Neural cell (in vitro differentiated cells): ENCODE measurements at regions not wholly inside any gene's neighbourhood (a gene's known extent, or its start where the extent isn't known, plus 50 kb on each side); places are given as distances from the start of the nearest gene placed in this dataset.

Experiments
- H2AFZ ChIP-seq: fragments of 200-600, 300-800 bp; sonication (generic), shearing (Covaris generic); 2 replicates; pipeline ENCODE4 v1.6.0; 2014; ENCODE audit warnings: low read depth, mild to moderate bottlenecking, antibody characterized with exemption, low read length, moderate library complexity
- H3F3A ChIP-seq: fragments of 200-600 bp; shearing (Covaris generic); 2 replicates; pipeline ENCODE4 v1.6.1; 2016; ENCODE audit warnings: mild to moderate bottlenecking, moderate library complexity, mixed read lengths, antibody characterized with exemption, low read length; ENCODE audit not compliant: insufficient read depth, poor library complexity, severe bottlenecking
- H3K27ac ChIP-seq: fragments of 200-600, 300-800 bp; sonication (generic), shearing (Covaris generic); 2 replicates; pipeline ENCODE4 v1.5.1; 2014; ENCODE audit warnings: mild to moderate bottlenecking, low read length, moderate library complexity
- H3K27me3 ChIP-seq: fragments of 300-800, 200-600 bp; sonication (generic), shearing (Covaris generic); 2 replicates; pipeline ENCODE4 v1.6.0; 2014; ENCODE audit warnings: mild to moderate bottlenecking, low read depth, low read length, moderate library complexity; ENCODE audit not compliant: insufficient read depth
- H3K36me3 ChIP-seq: fragments of 300-800, 200-600 bp; sonication (generic), shearing (Covaris generic); 2 replicates; pipeline ENCODE4 v1.5.1; 2014; ENCODE audit warnings: mild to moderate bottlenecking, antibody characterized with exemption, low read length, moderate library complexity; ENCODE audit not compliant: insufficient read depth
- H3K4me2 ChIP-seq: fragments of 300-800, 200-600 bp; sonication (generic), shearing (Covaris generic); 2 replicates; pipeline ENCODE4 v1.6.0; 2014; ENCODE audit warnings: mild to moderate bottlenecking, low read length
- H3K4me3 ChIP-seq: fragments of 300-800, 200-600 bp; sonication (generic), shearing (Covaris generic); 2 replicates; pipeline ENCODE4 v1.5.1; 2014; ENCODE audit warnings: mild to moderate bottlenecking, low read length, moderate library complexity
- H3K79me2 ChIP-seq: fragments of 200-600 bp; shearing (Covaris generic); replicated peaks from 2 replicates; pipeline ENCODE4 v1.6.0; 2014; ENCODE audit warnings: mild to moderate bottlenecking, low read length, moderate library complexity; ENCODE audit not compliant: insufficient read depth
- H3K9ac ChIP-seq: fragments of 300-800, 200-600 bp; sonication (generic), shearing (Covaris generic); 2 replicates; pipeline ENCODE4 v1.6.1; 2016; ENCODE audit warnings: mild to moderate bottlenecking, low read length, mixed read lengths
- H3K9me2 ChIP-seq: fragments of 200-600 bp; shearing (Covaris generic); 2 replicates; pipeline ENCODE4 v1.6.1; 2016; ENCODE audit warnings: mild to moderate bottlenecking, low read length, mixed read lengths; ENCODE audit not compliant: insufficient read depth
- H3K9me3 ChIP-seq: fragments of 200-600, 300-800 bp; sonication (generic), shearing (Covaris generic); 2 replicates; pipeline ENCODE4 v1.6.1; 2016; ENCODE audit warnings: mild to moderate bottlenecking, mixed run types, low read length, moderate library complexity, mixed read lengths
- H4K20me1 ChIP-seq: fragments of 200-600 bp; shearing (Covaris generic); 2 replicates; pipeline ENCODE4 v1.6.1; 2016; ENCODE audit warnings: mild to moderate bottlenecking, mixed run types; ENCODE audit not compliant: insufficient read depth
- CTCF ChIP-seq: fragments of 450-650 bp; IDR thresholded peaks from 2 replicates; pipeline ENCODE4 v1.5.1; 2014; ENCODE audit warnings: antibody characterized with exemption, mild to moderate bottlenecking, moderate library complexity; ENCODE audit not compliant: poor library complexity, severe bottlenecking
- EP300 ChIP-seq: fragments of 450-650 bp; conservative IDR thresholded peaks from 2 replicates; pipeline ENCODE4 v1.6.1; 2014; ENCODE audit warnings: antibody characterized with exemption, mild to moderate bottlenecking, moderate library complexity; ENCODE audit not compliant: poor library complexity, severe bottlenecking
- EZH2 ChIP-seq: fragments of 200-600, 300-800 bp; shearing (Covaris generic), sonication (generic); IDR thresholded peaks from 2 replicates; pipeline ENCODE4 v1.6.1; 2014; ENCODE audit warnings: antibody characterized with exemption, low read length, borderline replicate concordance, mild to moderate bottlenecking; ENCODE audit not compliant: insufficient read depth, poor library complexity, severe bottlenecking
- MXI1 ChIP-seq: fragments of 450-650 bp; conservative IDR thresholded peaks from 2 replicates; pipeline ENCODE4 v1.6.1; 2014; ENCODE audit warnings: antibody characterized with exemption, mild to moderate bottlenecking; ENCODE audit not compliant: poor library complexity, severe bottlenecking
- POLR2AphosphoS5 ChIP-seq: IDR thresholded peaks from 2 replicates; pipeline ENCODE4 v1.6.1; 2012
- RAD21 ChIP-seq: fragments of 450-650 bp; conservative IDR thresholded peaks from 2 replicates; pipeline ENCODE4 v1.6.1; 2014; ENCODE audit warnings: antibody characterized with exemption, mild to moderate bottlenecking, moderate library complexity
- REST ChIP-seq: IDR thresholded peaks from 2 replicates; pipeline ENCODE4 v1.6.1; 2012; ENCODE audit warnings: borderline replicate concordance
- SMC3 ChIP-seq: fragments of 450-650 bp; conservative IDR thresholded peaks from 2 replicates; pipeline ENCODE4 v1.6.1; 2014; ENCODE audit warnings: antibody characterized with exemption, mild to moderate bottlenecking, moderate library complexity; ENCODE audit not compliant: poor library complexity
- TAF1 ChIP-seq: IDR thresholded peaks from 2 replicates; pipeline ENCODE4 v1.6.1; 2012; ENCODE audit warnings: low read depth

- H3K4me2 ChIP-seq = no peak overlapping the region
- TF ChIP-seq TAF1 (no peak), RAD21 (no peak), EZH2 (no peak), EP300 (no peak), MXI1 (no peak), REST (no peak), POLR2AphosphoS5 (no peak), SMC3 (no peak), CTCF (no peak)
Observed at GRCh38 chr1:194535369-194535768, 1349.0 kb upstream of the B3GALT2 start.

GRCh38 chr1:194534784-194535183 is 1348.4 kb upstream of the B3GALT2 start:
- H3K27me3 ChIP-seq = no peaks in the 10 kb centered on the region
- no peaks in the 10 kb centered on the region for H3K79me2 ChIP-seq
- no peaks in the 10 kb centered on the region for H3F3A ChIP-seq
- H3K9ac ChIP-seq = no peak overlapping the region
- no peak overlapping the region for H2AFZ ChIP-seq
- no peak overlapping the region for H3K4me2 ChIP-seq
- H3K27ac ChIP-seq = no peak overlapping the region
- TF ChIP-seq SMC3 = no peak
- TF ChIP-seq POLR2AphosphoS5 = no peak
- TF ChIP-seq REST = no peak
- no peak for TF ChIP-seq CTCF
- no peak for TF ChIP-seq TAF1
- no peak for TF ChIP-seq MXI1
- TF ChIP-seq RAD21 = no peak
- TF ChIP-seq EP300 = no peak
- no peak for TF ChIP-seq EZH2
- H3K4me3 ChIP-seq = no peak overlapping the region
- no peaks in the 10 kb centered on the region for H3K9me3 ChIP-seq
- no peaks in the 10 kb centered on the region for H3K36me3 ChIP-seq
- H3K9me2 ChIP-seq = no peaks in the 10 kb centered on the region
- no peaks in the 10 kb centered on the region for H4K20me1 ChIP-seq

More at GRCh38 chr1:194535369-194535768, 1349.0 kb upstream of the B3GALT2 start:
- Histone ChIP-seq H3K27me3 (no peaks in the 10 kb centered on the region), H2AFZ (no peak overlapping the region), H3K9ac (no peak overlapping the region), H3K79me2 (no peaks in the 10 kb centered on the region), H3F3A (no peaks in the 10 kb centered on the region), H3K9me3 (no peaks in the 10 kb centered on the region), H3K9me2 (no peaks in the 10 kb centered on the region), H4K20me1 (no peaks in the 10 kb centered on the region), H3K36me3 (no peaks in the 10 kb centered on the region), H3K27ac (no peak overlapping the region), H3K4me3 (no peak overlapping the region)
